Type B pancreatic cell (in vitro differentiated cells): ENCODE measurements at regions not wholly inside any gene's neighbourhood (a gene's known extent, or its start where the extent isn't known, plus 50 kb on each side); places are given as distances from the start of the nearest gene placed in this dataset.

Experiments
- DNase-seq: peaks from one replicate; pipeline ENCODE4 v3.0.0; 2021; ENCODE audit warnings: mixed read lengths; ENCODE audit not compliant: unreplicated experiment; ENCODE audit errors: extremely low spot score
- H3K27ac Mint-ChIP-seq: 2 replicates; pipeline ENCODE4 v1.8.0; 2021; ENCODE audit warnings: mild to moderate bottlenecking, mixed read lengths
- H3K27me3 Mint-ChIP-seq: 2 replicates; pipeline ENCODE4 v1.8.0; 2021; ENCODE audit warnings: mixed read lengths
- H3K36me3 Mint-ChIP-seq: 2 replicates; pipeline ENCODE4 v1.8.0; 2021; ENCODE audit warnings: mixed read lengths
- H3K4me1 Mint-ChIP-seq: one replicate; pipeline ENCODE4 v1.8.0; 2021; ENCODE audit warnings: mixed read lengths; ENCODE audit not compliant: unreplicated experiment
- H3K4me3 Mint-ChIP-seq: 2 replicates; pipeline ENCODE4 v1.8.0; 2021; ENCODE audit warnings: mild to moderate bottlenecking, mixed read lengths
- H3K9me3 Mint-ChIP-seq: 2 replicates; pipeline ENCODE4 v1.8.0; 2021; ENCODE audit warnings: mixed read lengths
- TF ChIP-seq, protein P1 (sequence below): fragments of 200-600 bp; sonication (generic); conservative IDR thresholded peaks from 2 replicates; pipeline ENCODE4 v1.5.0; 2021; ENCODE audit warnings: antibody characterized with exemption, mild to moderate bottlenecking

GRCh38 chr9:106580546-106580945 is 282.4 kb upstream of the ZNF462 start:
- Mint-ChIP-seq H3K27ac (no peak overlapping the region), H3K27me3 (no peaks in the 10 kb centered on the region), H3K4me3 (no peak overlapping the region), H3K4me1 (peaks cover 18% of the 10 kb centered on the region), H3K9me3 (peaks cover 2% of the 10 kb centered on the region), H3K36me3 (no peaks in the 10 kb centered on the region)
- TF ChIP-seq, protein P1, sequence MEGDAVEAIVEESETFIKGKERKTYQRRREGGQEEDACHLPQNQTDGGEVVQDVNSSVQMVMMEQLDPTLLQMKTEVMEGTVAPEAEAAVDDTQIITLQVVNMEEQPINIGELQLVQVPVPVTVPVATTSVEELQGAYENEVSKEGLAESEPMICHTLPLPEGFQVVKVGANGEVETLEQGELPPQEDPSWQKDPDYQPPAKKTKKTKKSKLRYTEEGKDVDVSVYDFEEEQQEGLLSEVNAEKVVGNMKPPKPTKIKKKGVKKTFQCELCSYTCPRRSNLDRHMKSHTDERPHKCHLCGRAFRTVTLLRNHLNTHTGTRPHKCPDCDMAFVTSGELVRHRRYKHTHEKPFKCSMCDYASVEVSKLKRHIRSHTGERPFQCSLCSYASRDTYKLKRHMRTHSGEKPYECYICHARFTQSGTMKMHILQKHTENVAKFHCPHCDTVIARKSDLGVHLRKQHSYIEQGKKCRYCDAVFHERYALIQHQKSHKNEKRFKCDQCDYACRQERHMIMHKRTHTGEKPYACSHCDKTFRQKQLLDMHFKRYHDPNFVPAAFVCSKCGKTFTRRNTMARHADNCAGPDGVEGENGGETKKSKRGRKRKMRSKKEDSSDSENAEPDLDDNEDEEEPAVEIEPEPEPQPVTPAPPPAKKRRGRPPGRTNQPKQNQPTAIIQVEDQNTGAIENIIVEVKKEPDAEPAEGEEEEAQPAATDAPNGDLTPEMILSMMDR = no peak
- DNase-seq = no peak

DNA sequence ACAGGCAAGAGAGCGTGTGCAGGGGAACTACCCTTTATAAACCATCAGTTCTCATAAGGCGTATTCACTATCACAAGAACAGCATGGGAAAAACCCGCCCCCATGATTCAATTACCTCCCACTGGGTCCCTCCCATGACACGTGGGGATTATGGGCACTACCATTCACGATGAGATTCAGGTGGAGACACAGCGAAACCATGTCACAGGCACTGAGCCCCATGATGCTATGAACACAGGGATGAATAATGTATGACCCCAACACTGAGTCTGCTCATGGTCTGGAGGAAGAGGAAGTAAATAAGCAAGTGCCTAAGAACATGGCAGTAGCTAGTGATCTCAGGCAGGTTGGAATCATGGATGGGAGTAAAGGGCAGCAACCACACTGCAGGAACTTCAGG is 281.0 kb upstream of the ZNF462 start:
- Mint-ChIP-seq H3K27ac (no peak overlapping the region), H3K4me1 (peaks cover 10% of the 10 kb centered on the region), H3K27me3 (no peaks in the 10 kb centered on the region), H3K36me3 (no peaks in the 10 kb centered on the region), H3K9me3 (no peaks in the 10 kb centered on the region), H3K4me3 (no peak overlapping the region)
- TF ChIP-seq, protein P1 = no peak
- no peak for DNase-seq

GRCh38 chr9:106583751-106584150 is 279.2 kb upstream of the ZNF462 start:
- Mint-ChIP-seq H3K4me1 (peaks cover 19% of the 10 kb centered on the region), H3K36me3 (no peaks in the 10 kb centered on the region), H3K9me3 (no peaks in the 10 kb centered on the region), H3K4me3 (no peak overlapping the region), H3K27me3 (no peaks in the 10 kb centered on the region), H3K27ac (no peak overlapping the region)
- no peak for DNase-seq
- TF ChIP-seq, protein P1 = no peak

DNA sequence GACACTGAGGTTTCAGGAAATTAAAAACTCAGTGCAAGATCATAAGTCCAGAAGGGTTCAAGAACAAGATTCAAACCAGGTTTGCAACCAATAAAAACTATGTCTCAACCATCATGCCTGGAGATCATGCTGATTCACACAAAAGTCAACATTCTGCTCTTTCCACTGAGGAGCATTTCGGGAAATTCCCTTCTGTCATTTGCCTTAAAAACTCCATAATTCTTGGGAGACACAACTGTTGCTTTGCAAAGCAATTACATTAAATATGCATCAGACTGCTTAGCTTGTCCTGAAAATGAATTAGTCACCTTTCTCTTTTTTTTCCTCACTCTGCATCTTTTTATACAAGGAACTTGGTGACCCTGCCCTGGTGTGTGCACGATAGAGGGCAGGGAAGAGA is 275.9 kb upstream of the ZNF462 start:
- H3K27me3 Mint-ChIP-seq = no peaks in the 10 kb centered on the region
- H3K4me3 Mint-ChIP-seq = no peak overlapping the region
- H3K36me3 Mint-ChIP-seq = no peaks in the 10 kb centered on the region
- DNase-seq = no peak
- no peak overlapping the region for H3K27ac Mint-ChIP-seq
- no peaks in the 10 kb centered on the region for H3K9me3 Mint-ChIP-seq
- TF ChIP-seq, protein P1 = no peak
- peaks cover 25% of the 10 kb centered on the region for H3K4me1 Mint-ChIP-seq

DNA sequence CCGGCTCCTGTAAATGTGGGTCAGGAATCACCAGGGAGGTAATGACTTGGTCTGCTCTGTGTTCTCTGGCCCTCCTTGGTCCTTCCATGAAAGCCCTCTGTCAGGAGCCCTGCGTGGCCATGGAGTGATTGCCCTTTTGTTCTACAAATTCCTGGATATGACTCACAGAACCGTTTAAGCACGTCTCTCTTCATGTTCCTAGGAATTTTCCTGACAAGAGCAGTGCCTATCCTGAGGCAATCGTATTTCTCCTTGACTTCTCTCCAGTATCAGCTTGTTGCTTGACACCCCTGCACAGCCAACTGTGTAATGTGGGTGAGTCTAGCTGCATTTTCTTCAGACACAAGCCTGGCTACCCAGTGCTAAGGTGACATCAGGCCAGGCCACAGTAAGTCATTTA is 274.3 kb upstream of the ZNF462 start:
- no peak overlapping the region for H3K27ac Mint-ChIP-seq

More for the DNA sequence above, 274.3 kb upstream of the ZNF462 start:
- H3K4me3 Mint-ChIP-seq = no peak overlapping the region
- H3K36me3 Mint-ChIP-seq = no peaks in the 10 kb centered on the region
- TF ChIP-seq, protein P1 = no peak
- peaks cover 20% of the 10 kb centered on the region for H3K4me1 Mint-ChIP-seq
- no peaks in the 10 kb centered on the region for H3K9me3 Mint-ChIP-seq
- no peaks in the 10 kb centered on the region for H3K27me3 Mint-ChIP-seq
- DNase-seq = no peak
